ENCODE measurements at regions not wholly inside any gene's neighbourhood (a gene's known extent, or its start where the extent isn't known, plus 50 kb on each side); places are given as distances from the start of the nearest gene placed in this dataset.

DNA sequence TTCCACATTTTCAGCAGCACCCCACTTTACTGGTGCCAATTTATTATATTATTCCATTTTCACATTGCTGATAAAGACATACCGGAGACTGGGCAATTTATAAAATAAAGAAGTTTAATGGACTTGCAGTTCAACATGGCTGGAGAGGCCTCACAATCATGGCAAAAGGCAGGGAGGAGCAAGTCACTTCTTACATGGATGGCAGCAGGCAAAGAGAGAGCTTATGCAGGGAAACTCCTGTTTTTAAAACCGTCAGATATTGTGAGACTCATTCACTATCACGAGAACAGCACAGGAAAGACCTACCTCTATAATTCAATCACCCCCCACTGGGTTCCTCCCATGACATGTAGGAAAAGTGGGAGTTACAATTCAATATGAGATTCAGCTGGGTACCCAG, 641.8 kb upstream of the MEF2C start:
- no peak overlapping the region for H2BK15ac ChIP-seq (ENCODE audit: low read depth, low read length)
- H3K9ac ChIP-seq (ENCODE audit: low read depth, low read length), result no peak overlapping the region
- no peaks in the 10 kb centered on the region for H3K4me1 ChIP-seq (ENCODE audit: control insufficient read depth, insufficient read depth, low read length)
- DNase-seq (no peak), ATAC-seq (ENCODE audit: low read depth) (no peak)
- no peak overlapping the region for H2AK9ac ChIP-seq (replicated peaks; ENCODE audit: low read depth, low read length, poor library complexity)
- H3K27me3 ChIP-seq (ENCODE audit: control insufficient read depth, insufficient read depth, low read length), result no peaks in the 10 kb centered on the region
- no peak overlapping the region for H2AK5ac ChIP-seq (ENCODE audit: low read depth, low read length)
- intact Hi-C loops (cut with micrococcal nuclease) (no loop called here), in situ Hi-C loops (cut with MboI; ENCODE audit: low sequenced_read_pairs) (no loop called here), dilution Hi-C loops (cut with HindIII; ENCODE audit: low sequenced_read_pairs, unreplicated experiment) (no loop called here)
- no peak overlapping the region for H2BK5ac ChIP-seq (ENCODE audit: low read depth, low read length, poor library complexity, severe bottlenecking)
- H3K4ac ChIP-seq (ENCODE audit: low read depth, low read length), result no peak overlapping the region
- H3K4me2 ChIP-seq (ENCODE audit: low read depth, low read length), result no peak overlapping the region
- H3K36me3 ChIP-seq (ENCODE audit: control insufficient read depth, insufficient read depth, low read length), result no peaks in the 10 kb centered on the region
- no peak overlapping the region for H3K18ac ChIP-seq (ENCODE audit: low read depth, low read length)
- H3K79me1 ChIP-seq (ENCODE audit: low read depth in 1 of 2, low read length in 2 of 2), result no peaks in the 10 kb centered on the region
- H3K14ac ChIP-seq (replicated peaks; ENCODE audit: low read depth, low read length), result no peak overlapping the region
- no peak overlapping the region for H2AFZ ChIP-seq (replicated peaks; ENCODE audit: low read length, poor library complexity)
- no TSS peak for BruUV-seq (replicated peaks)
- H3K23ac ChIP-seq (ENCODE audit: low read depth, low read length), result no peak overlapping the region
- H3K4me3 ChIP-seq (ENCODE audit: insufficient read depth, low read depth, low read length), result no peak overlapping the region
- TF ChIP-seq SMC3 (IDR thresholded peaks at IDR 0.05; ENCODE audit: low read depth, low read length), result no peak
- TF ChIP-seq, protein P1, sequence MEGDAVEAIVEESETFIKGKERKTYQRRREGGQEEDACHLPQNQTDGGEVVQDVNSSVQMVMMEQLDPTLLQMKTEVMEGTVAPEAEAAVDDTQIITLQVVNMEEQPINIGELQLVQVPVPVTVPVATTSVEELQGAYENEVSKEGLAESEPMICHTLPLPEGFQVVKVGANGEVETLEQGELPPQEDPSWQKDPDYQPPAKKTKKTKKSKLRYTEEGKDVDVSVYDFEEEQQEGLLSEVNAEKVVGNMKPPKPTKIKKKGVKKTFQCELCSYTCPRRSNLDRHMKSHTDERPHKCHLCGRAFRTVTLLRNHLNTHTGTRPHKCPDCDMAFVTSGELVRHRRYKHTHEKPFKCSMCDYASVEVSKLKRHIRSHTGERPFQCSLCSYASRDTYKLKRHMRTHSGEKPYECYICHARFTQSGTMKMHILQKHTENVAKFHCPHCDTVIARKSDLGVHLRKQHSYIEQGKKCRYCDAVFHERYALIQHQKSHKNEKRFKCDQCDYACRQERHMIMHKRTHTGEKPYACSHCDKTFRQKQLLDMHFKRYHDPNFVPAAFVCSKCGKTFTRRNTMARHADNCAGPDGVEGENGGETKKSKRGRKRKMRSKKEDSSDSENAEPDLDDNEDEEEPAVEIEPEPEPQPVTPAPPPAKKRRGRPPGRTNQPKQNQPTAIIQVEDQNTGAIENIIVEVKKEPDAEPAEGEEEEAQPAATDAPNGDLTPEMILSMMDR (conservative IDR thresholded peaks at IDR 0.05; ENCODE audit: low read depth, low read length), result no peak
- TF ChIP-seq FOS (IDR thresholded peaks at IDR 0.05; ENCODE audit: low read depth, low read length), result no peak
- no peak for TF ChIP-seq CHD1 (IDR thresholded peaks at IDR 0.05; ENCODE audit: low read depth, low read length)
- TF ChIP-seq BHLHE40 (IDR thresholded peaks at IDR 0.05; ENCODE audit: low read depth, low read length), result no peak
- no peak for TF ChIP-seq CEBPB (IDR thresholded peaks at IDR 0.05; ENCODE audit: low read depth, low read length)
- no peak for TF ChIP-seq MXI1 (IDR thresholded peaks at IDR 0.05; ENCODE audit: borderline replicate concordance, low read depth, low read length)
- no peak for TF ChIP-seq NFE2L2 (IDR thresholded peaks at IDR 0.05; ENCODE audit: low read depth, low read length)
- no peak for TF ChIP-seq POLR2A (IDR thresholded peaks at IDR 0.05; ENCODE audit: low read depth, low read length)
- no peak for TF ChIP-seq RFX5 (IDR thresholded peaks at IDR 0.05; ENCODE audit: low read depth, low read length)
- TF ChIP-seq, protein P2, sequence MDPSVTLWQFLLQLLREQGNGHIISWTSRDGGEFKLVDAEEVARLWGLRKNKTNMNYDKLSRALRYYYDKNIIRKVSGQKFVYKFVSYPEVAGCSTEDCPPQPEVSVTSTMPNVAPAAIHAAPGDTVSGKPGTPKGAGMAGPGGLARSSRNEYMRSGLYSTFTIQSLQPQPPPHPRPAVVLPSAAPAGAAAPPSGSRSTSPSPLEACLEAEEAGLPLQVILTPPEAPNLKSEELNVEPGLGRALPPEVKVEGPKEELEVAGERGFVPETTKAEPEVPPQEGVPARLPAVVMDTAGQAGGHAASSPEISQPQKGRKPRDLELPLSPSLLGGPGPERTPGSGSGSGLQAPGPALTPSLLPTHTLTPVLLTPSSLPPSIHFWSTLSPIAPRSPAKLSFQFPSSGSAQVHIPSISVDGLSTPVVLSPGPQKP (IDR thresholded peaks at IDR 0.05; ENCODE audit: borderline replicate concordance, low read depth, low read length), result no peak
- no peak overlapping the region for H2BK120ac ChIP-seq (ENCODE audit: low read depth, low read length)
- H4K5ac ChIP-seq (ENCODE audit: low read depth, low read length), result no peak overlapping the region
- no peaks in the 10 kb centered on the region for H3K9me3 ChIP-seq (ENCODE audit: control insufficient read depth, insufficient read depth, low read length)
- no peak overlapping the region for H2BK20ac ChIP-seq (ENCODE audit: low read depth, low read length)
- H3K9me1 ChIP-seq (ENCODE audit: insufficient read depth, low read length), result no peaks in the 10 kb centered on the region
- ChIA-PET CTCF (interaction anchor here (0.6 kb wide), 1 partner anchor 9 kb away, joined by 3 read pairs; no protein-coding TSS in a partner anchor), POLR2A (ENCODE audit: unreplicated experiment) (no interaction called here)
- H4K20me1 ChIP-seq (ENCODE audit: insufficient read depth, low read length), result no peaks in the 10 kb centered on the region
- no CpG with 5 or more reads among the region's 3 CpGs for WGBS, 2 experiments (ENCODE audit: extremely low coverage in 2 of 2, insufficient read length in 1 of 2)
- H4K8ac ChIP-seq (ENCODE audit: low read depth in 2 of 2, low read length in 2 of 2), result no peak overlapping the region
- no peak overlapping the region for H3K27ac ChIP-seq (ENCODE audit: insufficient read depth, low read length)
- H3K56ac ChIP-seq (ENCODE audit: extremely low read depth, insufficient read depth, low read length), result no peak overlapping the region
- H4K91ac ChIP-seq (ENCODE audit: insufficient read depth, low read depth, low read length), result no peak overlapping the region
